WTC11 (cell line): ENCODE measurements at regions not wholly inside any gene's neighbourhood (a gene's known extent, or its start where the extent isn't known, plus 50 kb on each side); places are given as distances from the start of the nearest gene placed in this dataset.

Source experiments
- CTCF ChIP-seq: fragments of 200-600 bp; IDR thresholded peaks from 2 replicates; pipeline ENCODE4 v1.8.0; 2022; ENCODE audit warnings: antibody characterized with exemption
- ETV6 ChIP-seq: sonication (generic); formaldehyde crosslinking; IDR thresholded peaks from 2 replicates; pipeline ENCODE4 v1.8.1; 2022; ENCODE audit warnings: mild to moderate bottlenecking, missing genetic modification reagents
- TF ChIP-seq, protein P1 (sequence below): sonication (generic); formaldehyde crosslinking; IDR thresholded peaks from 2 replicates; pipeline ENCODE4 v1.8.0; 2022; ENCODE audit warnings: mild to moderate bottlenecking, missing genetic modification reagents

- no peak for TF ChIP-seq CTCF
- no peak for TF ChIP-seq ETV6 (CRISPR knock-in tag)
- TF ChIP-seq, protein P1, sequence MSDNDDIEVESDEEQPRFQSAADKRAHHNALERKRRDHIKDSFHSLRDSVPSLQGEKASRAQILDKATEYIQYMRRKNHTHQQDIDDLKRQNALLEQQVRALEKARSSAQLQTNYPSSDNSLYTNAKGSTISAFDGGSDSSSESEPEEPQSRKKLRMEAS: no peak
These were observed 101.4 kb upstream of the MSX2 start for GRCh38 chr5:174623018-174623417.
